ENCODE measurements at regions not wholly inside any gene's neighbourhood (a gene's known extent, or its start where the extent isn't known, plus 50 kb on each side); places are given as distances from the start of the nearest gene placed in this dataset.
"Not testable (repeated sequence)": the region's sequence is repeated elsewhere in the genome, so short reads cannot be mapped to it uniquely, and the experiment has no call there.

GRCh38 chr1:149158308-149158707 is 55.0 kb upstream of the NBPF9 start:
- TF ChIP-seq POLR2AphosphoS5, EP300, CTCF, POLR2A (IDR thresholded peaks at IDR 0.05): not testable (repeated sequence)
